PC-3 (cell line): ENCODE measurements at regions not wholly inside any gene's neighbourhood (a gene's known extent, or its start where the extent isn't known, plus 50 kb on each side); places are given as distances from the start of the nearest gene placed in this dataset.

Experiments
- ATAC-seq: fragments of 200-7000 bp; cut with Tn5 transposase; 2 replicates; pipeline ENCODE4 v1.9.1; 2020; ENCODE audit warnings: mild to moderate bottlenecking, moderate library complexity
- BruUV-seq: library from RNA; stranded (reverse); fragments of 400-500 nt; replicated peaks from 2 replicates; lab custom pipeline; 2021; lab: Mats Ljungman, UMichigan
- CTCF ChIA-PET: fragments of 300-600 bp; sonication (Branson Sonifier 250); formaldehyde crosslinking; loops from one replicate; lab custom pipeline; 2022; ENCODE audit warnings: antibody characterized with exemption; lab: Charles Lee
- POLR2A ChIA-PET: fragments of 300-600 bp; sonication (Branson Sonifier 250); formaldehyde crosslinking; loops from one replicate; lab custom pipeline; 2022; ENCODE audit warnings: antibody characterized with exemption; ENCODE audit not compliant: unreplicated experiment; lab: Charles Lee
- DNase-seq: peaks from one replicate; pipeline ENCODE4 v3.0.0-alpha.2; 2015
- H2AFZ ChIP-seq: fragments of 300-600 bp; sonication (generic); 2 replicates; pipeline ENCODE4 v1.6.0; 2016; ENCODE audit warnings: antibody characterized with exemption, low read length
- H3F3A ChIP-seq: fragments of 300-600 bp; sonication (generic); one replicate; pipeline ENCODE4 v1.6.0; 2017; ENCODE audit warnings: antibody characterized with exemption, low read length, control low read depth, mild to moderate bottlenecking; ENCODE audit not compliant: unreplicated experiment
- H3K27ac ChIP-seq: fragments of 300-600 bp; sonication (generic); 2 replicates; pipeline ENCODE4 v1.5.1; 2016; ENCODE audit warnings: mild to moderate bottlenecking, low read length
- H3K27me3 ChIP-seq: fragments of 300-600 bp; sonication (generic); 2 replicates; pipeline ENCODE4 v1.6.1; 2016; ENCODE audit warnings: low read length, mixed read lengths
- H3K36me3 ChIP-seq: fragments of 300-600 bp; sonication (generic); 2 replicates; pipeline ENCODE4 v1.6.1; 2016; ENCODE audit warnings: low read depth, mixed run types, low read length, mixed read lengths
- H3K4me1 ChIP-seq: fragments of 300-600 bp; sonication (generic); 2 replicates; pipeline ENCODE4 v1.5.1; 2016; ENCODE audit warnings: low read length; ENCODE audit not compliant: insufficient read depth
- H3K4me2 ChIP-seq: fragments of 300-600 bp; sonication (generic); 2 replicates; pipeline ENCODE4 v1.6.0; 2016; ENCODE audit warnings: low read length
- H3K4me3 ChIP-seq: fragments of 300-600 bp; sonication (generic); 2 replicates; pipeline ENCODE4 v1.5.1; 2016; ENCODE audit warnings: mild to moderate bottlenecking, low read length, mixed read lengths
- H3K79me2 ChIP-seq: fragments of 300-600 bp; sonication (generic); 2 replicates; pipeline ENCODE4 v1.6.1; 2017; ENCODE audit warnings: low read length, mixed read lengths
- H3K9ac ChIP-seq: fragments of 300-600 bp; sonication (generic); 2 replicates; pipeline ENCODE4 v1.6.0; 2016; ENCODE audit warnings: mild to moderate bottlenecking, low read length
- H3K9me2 ChIP-seq: fragments of 300-600 bp; sonication (generic); replicated peaks from 2 replicates; pipeline ENCODE4 v1.6.1; 2016; ENCODE audit warnings: mixed run types, low read length, mixed read lengths
- H3K9me3 ChIP-seq: fragments of 300-600 bp; sonication (generic); 2 replicates; pipeline ENCODE4 v1.6.1; 2016; ENCODE audit warnings: low read length, mixed read lengths
- H4K20me1 ChIP-seq: fragments of 300-600 bp; sonication (generic); 2 replicates; pipeline ENCODE4 v1.6.1; 2016; ENCODE audit warnings: low read length, mixed read lengths
- EZH2 ChIP-seq: fragments of 300-600 bp; sonication (generic); IDR thresholded peaks from one replicate; pipeline ENCODE4 v1.6.1; 2017; ENCODE audit warnings: antibody characterized with exemption, mild to moderate bottlenecking, low read length; ENCODE audit not compliant: unreplicated experiment
- EZH2phosphoT487 ChIP-seq: fragments of 300-600 bp; sonication (generic); IDR thresholded peaks from 2 replicates; pipeline ENCODE4 v1.6.1; 2018; ENCODE audit warnings: mild to moderate bottlenecking, antibody characterized with exemption, low read length, borderline replicate concordance
- intact Hi-C: fragments of 100-400 bp; cut with micrococcal nuclease; formaldehyde crosslinking; loops from 2 replicates; pipeline ENCODE4 v1.9.0; 2023
- TF ChIP-seq, protein P1 (sequence below): fragments of 300-600 bp; sonication (generic); conservative IDR thresholded peaks from 2 replicates; pipeline ENCODE4 v1.5.1; 2017; ENCODE audit warnings: antibody characterized with exemption, low read depth, mild to moderate bottlenecking, low read length

- Histone ChIP-seq H3K9ac (no peak overlapping the region), H3K4me2 (no peak overlapping the region), H3K27me3 (no peaks in the 10 kb centered on the region), H3K4me3 (no peak overlapping the region), H3K36me3 (no peaks in the 10 kb centered on the region), H2AFZ (no peak overlapping the region), H3K9me3 (no peaks in the 10 kb centered on the region), H3F3A (no peaks in the 10 kb centered on the region), H4K20me1 (no peaks in the 10 kb centered on the region), H3K9me2 (no peaks in the 10 kb centered on the region), H3K27ac (no peak overlapping the region), H3K79me2 (no peaks in the 10 kb centered on the region), H3K4me1 (peaks cover 13% of the 10 kb centered on the region)
- ChIA-PET CTCF (no interaction called here), POLR2A (no interaction called here)
- DNase-seq = no peak
- TF ChIP-seq EZH2 = no peak
- TF ChIP-seq, protein P1, sequence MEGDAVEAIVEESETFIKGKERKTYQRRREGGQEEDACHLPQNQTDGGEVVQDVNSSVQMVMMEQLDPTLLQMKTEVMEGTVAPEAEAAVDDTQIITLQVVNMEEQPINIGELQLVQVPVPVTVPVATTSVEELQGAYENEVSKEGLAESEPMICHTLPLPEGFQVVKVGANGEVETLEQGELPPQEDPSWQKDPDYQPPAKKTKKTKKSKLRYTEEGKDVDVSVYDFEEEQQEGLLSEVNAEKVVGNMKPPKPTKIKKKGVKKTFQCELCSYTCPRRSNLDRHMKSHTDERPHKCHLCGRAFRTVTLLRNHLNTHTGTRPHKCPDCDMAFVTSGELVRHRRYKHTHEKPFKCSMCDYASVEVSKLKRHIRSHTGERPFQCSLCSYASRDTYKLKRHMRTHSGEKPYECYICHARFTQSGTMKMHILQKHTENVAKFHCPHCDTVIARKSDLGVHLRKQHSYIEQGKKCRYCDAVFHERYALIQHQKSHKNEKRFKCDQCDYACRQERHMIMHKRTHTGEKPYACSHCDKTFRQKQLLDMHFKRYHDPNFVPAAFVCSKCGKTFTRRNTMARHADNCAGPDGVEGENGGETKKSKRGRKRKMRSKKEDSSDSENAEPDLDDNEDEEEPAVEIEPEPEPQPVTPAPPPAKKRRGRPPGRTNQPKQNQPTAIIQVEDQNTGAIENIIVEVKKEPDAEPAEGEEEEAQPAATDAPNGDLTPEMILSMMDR = no peak
- TF ChIP-seq EZH2phosphoT487 = no peak
- intact Hi-C loops = no loop called here
- no peak for ATAC-seq
- no TSS peak for BruUV-seq
These were observed 136.6 kb upstream of the FAM47B start for GRCh38 chrX:34805951-34806350.

GRCh38 chrX:34809096-34809495 lies 133.5 kb upstream of the FAM47B start:
- Histone ChIP-seq H3K27me3 (no peaks in the 10 kb centered on the region), H3K4me2 (no peak overlapping the region), H3K36me3 (no peaks in the 10 kb centered on the region), H3K9me2 (no peaks in the 10 kb centered on the region), H3K4me3 (no peak overlapping the region), H3K4me1 (peaks cover 13% of the 10 kb centered on the region), H3K79me2 (no peaks in the 10 kb centered on the region), H3K9ac (no peak overlapping the region), H3K27ac (no peak overlapping the region), H2AFZ (no peak overlapping the region), H3K9me3 (no peaks in the 10 kb centered on the region), H3F3A (no peaks in the 10 kb centered on the region), H4K20me1 (no peaks in the 10 kb centered on the region)
- TF ChIP-seq EZH2 (no peak), EZH2phosphoT487 (no peak)
- TF ChIP-seq, protein P1 = no peak
- DNase-seq (no peak), ATAC-seq (no peak)
- ChIA-PET POLR2A (no interaction called here), CTCF (no interaction called here)
- intact Hi-C loops = no loop called here
- no TSS peak for BruUV-seq

DNA sequence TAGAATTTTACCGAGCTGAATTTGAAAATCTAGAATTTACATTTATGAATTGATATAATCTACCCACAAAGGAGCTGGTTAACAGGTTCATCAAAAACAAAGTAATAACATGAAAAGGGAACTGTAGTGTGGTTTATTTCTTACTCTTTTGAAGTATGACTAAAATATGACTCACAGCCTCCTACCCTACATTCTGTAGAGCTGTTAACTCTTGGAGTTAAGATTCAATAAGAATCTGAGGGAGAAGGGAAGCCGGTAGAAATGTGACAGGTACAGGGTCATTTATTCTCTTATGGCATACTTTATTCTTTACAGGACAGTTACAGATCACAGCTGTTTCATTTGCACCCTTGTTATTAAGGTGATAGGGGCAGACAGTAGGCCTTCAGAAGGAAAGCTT lies 132.2 kb upstream of the FAM47B start:
- CTCF ChIA-PET = no interaction called here
- no TSS peak for BruUV-seq
- no peak overlapping the region for H3K4me3 ChIP-seq
- intact Hi-C loops = no loop called here
- no peaks in the 10 kb centered on the region for H3K27me3 ChIP-seq
- POLR2A ChIA-PET = no interaction called here
- no peak overlapping the region for H3K9ac ChIP-seq
- H4K20me1 ChIP-seq = no peaks in the 10 kb centered on the region
- H3K79me2 ChIP-seq = no peaks in the 10 kb centered on the region
- DNase-seq (peak; percentile 64), ATAC-seq (peak; percentile 89)
- H3K9me2 ChIP-seq = no peaks in the 10 kb centered on the region
- no peaks in the 10 kb centered on the region for H3F3A ChIP-seq
- peak overlapping the region; percentile 71 for H3K4me2 ChIP-seq
- H2AFZ ChIP-seq = no peak overlapping the region
- H3K9me3 ChIP-seq = no peaks in the 10 kb centered on the region
- peaks cover 13% of the 10 kb centered on the region for H3K4me1 ChIP-seq
- H3K36me3 ChIP-seq = no peaks in the 10 kb centered on the region
- H3K27ac ChIP-seq = no peak overlapping the region
- TF ChIP-seq, protein P1 = no peak
- TF ChIP-seq EZH2phosphoT487 (no peak), EZH2 (no peak)
